ENCODE measurements at regions not wholly inside any gene's neighbourhood (a gene's known extent, or its start where the extent isn't known, plus 50 kb on each side); places are given as distances from the start of the nearest gene placed in this dataset.

- ATAC-seq: no peak
- TF ChIP-seq TOX (CRISPR knock-in tag; IDR thresholded peaks at IDR 0.05; ENCODE audit: borderline replicate concordance) (no peak), CSRNP3 (CRISPR knock-in tag; IDR thresholded peaks at IDR 0.05) (no peak), ZNF8 (CRISPR knock-in tag; IDR thresholded peaks at IDR 0.05) (no peak), CREB5 (CRISPR knock-in tag; IDR thresholded peaks at IDR 0.05; ENCODE audit: low read depth) (no peak), ZC3H10 (CRISPR knock-in tag; IDR thresholded peaks at IDR 0.05) (no peak), ZNF70 (CRISPR knock-in tag; IDR thresholded peaks at IDR 0.05) (no peak), PATZ1 (CRISPR knock-in tag; IDR thresholded peaks at IDR 0.05; ENCODE audit: borderline replicate concordance) (no peak), TSHZ2 (CRISPR knock-in tag; IDR thresholded peaks at IDR 0.05) (no peak), ESRRG (CRISPR knock-in tag; IDR thresholded peaks at IDR 0.05) (no peak), OSR1 (CRISPR knock-in tag; IDR thresholded peaks at IDR 0.05) (no peak), ZFP30 (CRISPR knock-in tag; IDR thresholded peaks at IDR 0.05) (no peak), POU6F1 (CRISPR knock-in tag; IDR thresholded peaks at IDR 0.05; ENCODE audit: borderline replicate concordance, low read depth) (no peak), ZFP3 (CRISPR knock-in tag; IDR thresholded peaks at IDR 0.05) (no peak), TCF4 (CRISPR knock-in tag; IDR thresholded peaks at IDR 0.05; ENCODE audit: borderline replicate concordance) (no peak), GLIS3 (CRISPR knock-in tag; IDR thresholded peaks at IDR 0.05) (no peak), BACH2 (CRISPR knock-in tag; IDR thresholded peaks at IDR 0.05; ENCODE audit: borderline replicate concordance) (no peak), CSDC2 (CRISPR knock-in tag; IDR thresholded peaks at IDR 0.05) (no peak)
These were observed 266.2 kb downstream of the ZEB2 start for GRCh38 chr2:144253743-144254142.

- no peak for ATAC-seq
- no peak for TF ChIP-seq PPARA (CRISPR knock-in tag; IDR thresholded peaks at IDR 0.05; ENCODE audit: borderline replicate concordance)
- no peak for TF ChIP-seq TCF4 (CRISPR knock-in tag; IDR thresholded peaks at IDR 0.05; ENCODE audit: borderline replicate concordance)
- TF ChIP-seq ZNF70 (CRISPR knock-in tag; IDR thresholded peaks at IDR 0.05): no peak
- peak; percentile 100 for TF ChIP-seq ZNF8 (CRISPR knock-in tag; IDR thresholded peaks at IDR 0.05)
- TF ChIP-seq CSRNP3 (CRISPR knock-in tag; IDR thresholded peaks at IDR 0.05): no peak
These were observed 267.2 kb downstream of the ZEB2 start for GRCh38 chr2:144252694-144253093.

GRCh38 chr2:144249035-144249637 lies 270.8 kb downstream of the ZEB2 start:
- ATAC-seq: no peak
- TF ChIP-seq ZNF8 (CRISPR knock-in tag; IDR thresholded peaks at IDR 0.05): no peak
